NCI-H1436 (cell line): ENCODE measurements at regions not wholly inside any gene's neighbourhood (a gene's known extent, or its start where the extent isn't known, plus 50 kb on each side); places are given as distances from the start of the nearest gene placed in this dataset.
"Not testable (repeated sequence)": the region's sequence is repeated elsewhere in the genome, so short reads cannot be mapped to it uniquely, and the experiment has no call there.

Source experiments
- DNase-seq: peaks from one replicate; lab custom pipeline; 2025; lab: John Stamatoyannopoulos, UW

- DNase-seq = no peak
These were observed 378.8 kb upstream of the PODXL start for GRCh38 chr7:131935180-131935579.

GRCh38 chr7:131934452-131934851, 378.0 kb upstream of the PODXL start:
- DNase-seq = no peak

- no peak for DNase-seq
These were observed 377.4 kb upstream of the PODXL start for GRCh38 chr7:131933751-131934289.

- not testable (repeated sequence) for DNase-seq
These were observed 376.8 kb upstream of the PODXL start for GRCh38 chr7:131933219-131933618.

- DNase-seq = no peak
These were observed 375.8 kb upstream of the PODXL start for GRCh38 chr7:131932271-131932670.

GRCh38 chr7:131931370-131931769, 374.9 kb upstream of the PODXL start:
- no peak for DNase-seq

- DNase-seq = no peak
These were observed 373.2 kb upstream of the PODXL start for GRCh38 chr7:131929632-131930031.

- DNase-seq = no peak
These were observed 371.5 kb upstream of the PODXL start for GRCh38 chr7:131927770-131928423.

GRCh38 chr7:131925636-131926035, 369.2 kb upstream of the PODXL start:
- DNase-seq = no peak

GRCh38 chr7:131924857-131925256, 368.4 kb upstream of the PODXL start:
- DNase-seq = no peak

GRCh38 chr7:131922948-131923347, 366.5 kb upstream of the PODXL start:
- DNase-seq = not testable (repeated sequence)

- DNase-seq = no peak
These were observed 364.6 kb upstream of the PODXL start for GRCh38 chr7:131921016-131921415.

GRCh38 chr7:131919920-131920709, 363.7 kb upstream of the PODXL start:
- DNase-seq = no peak

- no peak for DNase-seq
These were observed 354.7 kb upstream of the PODXL start for GRCh38 chr7:131911112-131911511.

- no peak for DNase-seq
These were observed 352.8 kb upstream of the PODXL start for GRCh38 chr7:131909151-131909768.

- no peak for DNase-seq
These were observed 352.3 kb upstream of the PODXL start for GRCh38 chr7:131908714-131909113.

- no peak for DNase-seq
These were observed 349.1 kb upstream of the PODXL start for GRCh38 chr7:131905471-131905973.

- DNase-seq = no peak
These were observed 348.4 kb upstream of the PODXL start for GRCh38 chr7:131904760-131905327.

GRCh38 chr7:131903315-131903714, 346.9 kb upstream of the PODXL start:
- no peak for DNase-seq

GRCh38 chr7:131900785-131901287, 344.4 kb upstream of the PODXL start:
- DNase-seq = no peak

GRCh38 chr7:131899271-131900030, 343.0 kb upstream of the PODXL start:
- no peak for DNase-seq
